GM18868 (cell line): ENCODE measurements at regions not wholly inside any gene's neighbourhood (a gene's known extent, or its start where the extent isn't known, plus 50 kb on each side); places are given as distances from the start of the nearest gene placed in this dataset.
"Not testable (repeated sequence)": the region's sequence is repeated elsewhere in the genome, so short reads cannot be mapped to it uniquely, and the experiment has no call there.

ENCODE experiments used
- ATAC-seq: cut with Tn5 transposase; IDR thresholded peaks from one replicate; pipeline ENCODE4 v1.9.1; 2021; ENCODE audit warnings: mild to moderate bottlenecking, moderate library complexity; ENCODE audit not compliant: unreplicated experiment

GRCh38 chr4:189547559-189547958 is 393.1 kb upstream of the FRG1 start:
- no peak for ATAC-seq

- ATAC-seq, result no peak
Measured at GRCh38 chr4:189548484-189549125, 392.1 kb upstream of the FRG1 start.

- ATAC-seq, result not testable (repeated sequence)
Measured at GRCh38 chr4:189551931-189552670, 388.6 kb upstream of the FRG1 start.

GRCh38 chr4:189560605-189561004 is 380.1 kb upstream of the FRG1 start:
- not testable (repeated sequence) for ATAC-seq

- ATAC-seq, result not testable (repeated sequence)
Measured at GRCh38 chr4:189563751-189564150, 376.9 kb upstream of the FRG1 start.

GRCh38 chr4:189566271-189566670 is 374.4 kb upstream of the FRG1 start:
- ATAC-seq, result not testable (repeated sequence)

GRCh38 chr4:189566900-189567299 is 373.8 kb upstream of the FRG1 start:
- not testable (repeated sequence) for ATAC-seq

GRCh38 chr4:189579645-189580044 is 361.0 kb upstream of the FRG1 start:
- not testable (repeated sequence) for ATAC-seq

GRCh38 chr4:189586908-189587632 is 353.6 kb upstream of the FRG1 start:
- ATAC-seq, result not testable (repeated sequence)

GRCh38 chr4:189589201-189589600 is 351.5 kb upstream of the FRG1 start:
- ATAC-seq, result not testable (repeated sequence)

GRCh38 chr4:189592890-189593289 is 347.8 kb upstream of the FRG1 start:
- ATAC-seq, result no peak

- ATAC-seq, result no peak
Measured at GRCh38 chr4:189597341-189597740, 343.3 kb upstream of the FRG1 start.

GRCh38 chr4:189600264-189600663 is 340.4 kb upstream of the FRG1 start:
- ATAC-seq, result no peak

- ATAC-seq, result no peak
Measured at GRCh38 chr4:189600718-189601435, 339.8 kb upstream of the FRG1 start.

- ATAC-seq, result not testable (repeated sequence)
Measured at GRCh38 chr4:189602827-189603226, 337.8 kb upstream of the FRG1 start.

- ATAC-seq, result not testable (repeated sequence)
Measured at GRCh38 chr4:189610571-189610970, 330.1 kb upstream of the FRG1 start.

GRCh38 chr4:189613207-189613606 is 327.5 kb upstream of the FRG1 start:
- ATAC-seq, result no peak

- ATAC-seq, result no peak
Measured at GRCh38 chr4:189615217-189615663, 325.4 kb upstream of the FRG1 start.

- ATAC-seq, result not testable (repeated sequence)
Measured at GRCh38 chr4:189617741-189618140, 322.9 kb upstream of the FRG1 start.

GRCh38 chr4:189619441-189620250 is 321.0 kb upstream of the FRG1 start:
- not testable (repeated sequence) for ATAC-seq
